ENCODE measurements at regions not wholly inside any gene's neighbourhood (a gene's known extent, or its start where the extent isn't known, plus 50 kb on each side); places are given as distances from the start of the nearest gene placed in this dataset. TPM values are rescaled to one million over a fixed set of nuclear protein-coding genes. Genes with fewer than 3 reads are reported as not detected.

- DNase-seq (ENCODE audit: low read depth, low spot score) (no peak), ATAC-seq (no peak), FAIRE-seq (no peak)
- no TSS peak for BruUV-seq (replicated peaks)
- no peaks in the 10 kb centered on the region for H3K36me3 ChIP-seq (ENCODE audit: control insufficient read depth in 2 of 2, insufficient read depth in 2 of 2, low read length in 1 of 2)
- no peak overlapping the region for H3K9ac ChIP-seq (ENCODE audit: control insufficient read depth, insufficient read depth, low read length)
- ChIA-PET POLR2A (no interaction called here), SMC1A (ENCODE audit: uncharacterized antibody, unreplicated experiment) (no interaction called here), CTCF (no interaction called here), RAD21 (ENCODE audit: unreplicated experiment) (interaction anchor here (1.0 kb wide), 1 partner anchor 32 kb away, joined by 4 read pairs; no protein-coding TSS in a partner anchor)
- no peaks in the 10 kb centered on the region for H3K79me2 ChIP-seq (ENCODE audit: control insufficient read depth, insufficient read depth, low read length)
- H3K4me3 ChIP-seq: no peak overlapping the region
- no peak overlapping the region for H3K4me2 ChIP-seq (ENCODE audit: control insufficient read depth, insufficient read depth)
- intact Hi-C loops (cut with micrococcal nuclease; ENCODE audit: unreplicated experiment) (no loop called here), in situ Hi-C loops (cut with MboI) (no loop called here)
- no peak overlapping the region; the same call in 1 of the 2 replicates for H2AFZ ChIP-seq (ENCODE audit: control insufficient read depth, low read depth, low read length)
- no peaks in the 10 kb centered on the region; the same call in 2 of the 3 replicates for H3K9me3 ChIP-seq (replicated peaks; ENCODE audit: control insufficient read depth, insufficient read depth, low read length)
- no peak for TF ChIP-seq IRF4 (IDR thresholded peaks at IDR 0.05; ENCODE audit: low read depth, low read length)
- TF ChIP-seq ESRRA (IDR thresholded peaks at IDR 0.05; ENCODE audit: low read length): no peak
- TF ChIP-seq SUZ12 (IDR thresholded peaks at IDR 0.05; ENCODE audit: unreplicated experiment): no peak
- no peak for TF ChIP-seq CBFB (IDR thresholded peaks at IDR 0.05; ENCODE audit: low read depth)
- TF ChIP-seq POU2F2 (IDR thresholded peaks at IDR 0.05; ENCODE audit: borderline replicate concordance, low read depth, low read length): no peak
- no peak for TF ChIP-seq RFX5 (IDR thresholded peaks at IDR 0.05; ENCODE audit: low read depth, low read length)
- TF ChIP-seq ETV6 (conservative IDR thresholded peaks at IDR 0.05 in 1 of 2, IDR thresholded peaks at IDR 0.05 in 1 of 2; ENCODE audit: borderline replicate concordance in 1 of 2, low read depth in 1 of 2): no peak
- TF ChIP-seq MTA3 (IDR thresholded peaks at IDR 0.05; ENCODE audit: borderline replicate concordance, low read length): no peak
- no peak for TF ChIP-seq GATAD2B (conservative IDR thresholded peaks at IDR 0.05; ENCODE audit: low read depth)
- H3K27me3 ChIP-seq (replicated peaks in 1 of 2; ENCODE audit: control insufficient read depth in 2 of 2, insufficient read depth in 2 of 2, low read length in 1 of 2): no peaks in the 10 kb centered on the region
- 36% methylated on average over 7 of the region's 7 CpGs for WGBS (ENCODE audit: insufficient coverage, insufficient replicate concordance, low lambda C conversion rate, missing lambda C conversion rate)
- no peak overlapping the region for H3K27ac ChIP-seq (ENCODE audit: control insufficient read depth, insufficient read depth)
- no peaks in the 10 kb centered on the region for H3K4me1 ChIP-seq (ENCODE audit: control insufficient read depth, insufficient read depth, low read length)
- H4K20me1 ChIP-seq (ENCODE audit: control insufficient read depth, insufficient read depth): no peaks in the 10 kb centered on the region
These were observed 52.2 kb upstream of the COCH start for GRCh38 chr14:30822080-30822571.

Small RNAs in the stretch of these regions (small RNA-seq; reads per million reads assigned to genes)
- gene AL049830.2: not detected
